Neutrophil (primary cell): ENCODE measurements at regions not wholly inside any gene's neighbourhood (a gene's known extent, or its start where the extent isn't known, plus 50 kb on each side); places are given as distances from the start of the nearest gene placed in this dataset.

Experiments used
- H3K27ac ChIP-seq: fragments of 200-600 bp; sonication (generic); 2 replicates; pipeline ENCODE4 v1.5.1; 2016; ENCODE audit warnings: mild to moderate bottlenecking, moderate library complexity
- H3K27me3 ChIP-seq: fragments of 200-600 bp; sonication (generic); 2 replicates; pipeline ENCODE4 v1.6.0; 2016; ENCODE audit warnings: mild to moderate bottlenecking
- H3K36me3 ChIP-seq: fragments of 200-600 bp; sonication (generic); 2 replicates; pipeline ENCODE4 v1.5.1; 2017
- H3K4me1 ChIP-seq, 2 experiments: fragments of 200-600 bp in 1 of 2; sonication (generic) in 1 of 2; 1 replicate in 1 of 2; 2 replicates in 1 of 2; pipeline versions ENCODE4 v1.5.1 to v1.6.1; 2013 to 2016; ENCODE audit warnings: low read depth in 1 of 2, low read length in 1 of 2, mild to moderate bottlenecking in 1 of 2, moderate library complexity in 1 of 2; ENCODE audit not compliant: control insufficient read depth in 1 of 2, insufficient read depth in 1 of 2
- H3K4me3 ChIP-seq, 2 experiments: fragments of 200-600 bp in 1 of 2; sonication (generic) in 1 of 2; 1 replicate in 1 of 2; 2 replicates in 1 of 2; pipeline ENCODE4 v1.5.1; 2013 to 2016; ENCODE audit warnings: low read depth in 1 of 2, low read length in 1 of 2, mild to moderate bottlenecking in 1 of 2, moderate library complexity in 1 of 2
- H3K9me3 ChIP-seq: fragments of 200-600 bp; sonication (generic); 2 replicates; pipeline ENCODE4 v1.5.1; 2016
- CTCF ChIP-seq: fragments of 200-600 bp; sonication (generic); IDR thresholded peaks from 2 replicates; pipeline ENCODE4 v1.5.1; 2016; ENCODE audit warnings: antibody characterized with exemption

GRCh38 chr5:135729321-135729786 lies 105.1 kb upstream of the SLC25A48 start:
- H3K36me3 ChIP-seq, result no peaks in the 10 kb centered on the region
- H3K27ac ChIP-seq, result no peak overlapping the region
- no peaks in the 10 kb centered on the region for H3K27me3 ChIP-seq
- H3K4me3 ChIP-seq, result no peak overlapping the region
- no peaks in the 10 kb centered on the region for H3K4me1 ChIP-seq
- no peaks in the 10 kb centered on the region for H3K9me3 ChIP-seq
- TF ChIP-seq CTCF, result no peak

GRCh38 chr5:135724617-135725016 lies 109.8 kb upstream of the SLC25A48 start:
- H3K27me3 ChIP-seq, result no peaks in the 10 kb centered on the region

GRCh38 chr5:135723491-135723890 lies 111.0 kb upstream of the SLC25A48 start:
- Histone ChIP-seq H3K9me3 (no peaks in the 10 kb centered on the region), H3K27me3 (no peaks in the 10 kb centered on the region), H3K36me3 (no peaks in the 10 kb centered on the region), H3K4me3 (no peak overlapping the region), H3K4me1 (no peaks in the 10 kb centered on the region), H3K27ac (no peak overlapping the region)
- TF ChIP-seq CTCF, result no peak

More at GRCh38 chr5:135724617-135725016, 109.8 kb upstream of the SLC25A48 start:
- H3K9me3 ChIP-seq, result no peaks in the 10 kb centered on the region
- no peaks in the 10 kb centered on the region for H3K4me1 ChIP-seq
- no peak overlapping the region for H3K4me3 ChIP-seq
- TF ChIP-seq CTCF, result no peak
- no peak overlapping the region for H3K27ac ChIP-seq
- no peaks in the 10 kb centered on the region for H3K36me3 ChIP-seq

- H3K27me3 ChIP-seq, result no peaks in the 10 kb centered on the region
- H3K36me3 ChIP-seq, result no peaks in the 10 kb centered on the region
- no peaks in the 10 kb centered on the region for H3K4me1 ChIP-seq
- TF ChIP-seq CTCF, result no peak
- H3K4me3 ChIP-seq, result no peak overlapping the region
- H3K9me3 ChIP-seq, result no peaks in the 10 kb centered on the region
- H3K27ac ChIP-seq, result no peak overlapping the region
Measured at GRCh38 chr5:135721548-135722090, 112.8 kb upstream of the SLC25A48 start.

GRCh38 chr5:135720191-135720590 lies 114.3 kb upstream of the SLC25A48 start:
- no peak for TF ChIP-seq CTCF
- H3K27me3 ChIP-seq, result no peaks in the 10 kb centered on the region
- no peak overlapping the region for H3K4me3 ChIP-seq
- H3K36me3 ChIP-seq, result no peaks in the 10 kb centered on the region
- no peaks in the 10 kb centered on the region for H3K9me3 ChIP-seq
- H3K4me1 ChIP-seq, result no peaks in the 10 kb centered on the region
- H3K27ac ChIP-seq, result no peak overlapping the region
